HCT116 (cell line): ENCODE measurements at regions not wholly inside any gene's neighbourhood (a gene's known extent, or its start where the extent isn't known, plus 50 kb on each side); places are given as distances from the start of the nearest gene placed in this dataset.

Source experiments
- CEBPB ChIP-seq: IDR thresholded peaks from 2 replicates; pipeline ENCODE4 v1.6.1; 2012; ENCODE audit warnings: low read depth
- TF ChIP-seq, protein P1 (sequence below), 3 experiments: fragments of 200-600 bp in 1 of 3; sonication (generic) in 1 of 3; IDR thresholded peaks in 2 of 3; conservative IDR thresholded peaks in 1 of 3; 2 replicates each; pipeline ENCODE4 v1.5.1; 2012 to 2017; ENCODE audit warnings: low read depth in 2 of 3, low read length in 2 of 3, antibody characterized with exemption in 1 of 3, borderline replicate concordance in 1 of 3, control low read depth in 1 of 3, mild to moderate bottlenecking in 1 of 3, mixed read lengths in 1 of 3, mixed run types in 1 of 3, moderate library complexity in 1 of 3; ENCODE audit not compliant: insufficient read depth in 1 of 3

DNA sequence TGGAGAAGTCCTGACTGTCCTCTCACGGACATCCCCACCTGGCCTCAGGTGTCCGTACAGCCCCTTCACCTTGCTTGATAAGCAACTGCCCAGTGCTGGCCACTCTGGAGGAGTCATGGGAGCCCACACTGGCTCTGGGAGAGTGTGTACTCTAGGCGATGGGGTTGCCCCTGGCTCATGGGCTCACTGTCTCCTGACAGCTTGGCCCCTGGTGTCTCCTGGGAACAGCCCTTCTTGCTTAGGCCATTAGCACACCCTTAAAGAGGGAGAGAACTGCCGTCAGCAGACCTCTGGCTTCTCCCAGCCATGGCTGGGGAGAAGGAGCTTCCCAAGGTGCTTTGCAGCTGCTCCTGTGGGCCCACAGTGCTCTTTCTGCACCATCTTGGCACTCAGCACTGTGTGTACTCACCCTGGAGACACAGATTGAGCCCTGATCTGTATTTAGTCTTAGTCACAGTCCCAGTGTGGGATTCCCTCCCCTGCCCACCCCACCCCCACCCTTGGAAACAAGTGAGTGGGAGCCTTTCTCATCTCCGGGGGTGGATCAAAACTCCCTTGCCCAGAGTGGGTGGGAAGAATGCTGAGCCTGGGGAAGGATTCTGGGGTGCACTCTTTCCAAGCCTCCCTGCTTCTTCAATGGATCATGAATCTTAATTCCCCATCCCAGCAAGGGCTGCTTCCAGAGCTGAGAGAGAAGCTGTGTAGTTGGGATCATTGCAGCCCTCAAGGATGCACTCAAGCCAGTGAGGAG, 83.5 kb upstream of the ADPGK start:
- no peak for TF ChIP-seq CEBPB
- TF ChIP-seq, protein P1, sequence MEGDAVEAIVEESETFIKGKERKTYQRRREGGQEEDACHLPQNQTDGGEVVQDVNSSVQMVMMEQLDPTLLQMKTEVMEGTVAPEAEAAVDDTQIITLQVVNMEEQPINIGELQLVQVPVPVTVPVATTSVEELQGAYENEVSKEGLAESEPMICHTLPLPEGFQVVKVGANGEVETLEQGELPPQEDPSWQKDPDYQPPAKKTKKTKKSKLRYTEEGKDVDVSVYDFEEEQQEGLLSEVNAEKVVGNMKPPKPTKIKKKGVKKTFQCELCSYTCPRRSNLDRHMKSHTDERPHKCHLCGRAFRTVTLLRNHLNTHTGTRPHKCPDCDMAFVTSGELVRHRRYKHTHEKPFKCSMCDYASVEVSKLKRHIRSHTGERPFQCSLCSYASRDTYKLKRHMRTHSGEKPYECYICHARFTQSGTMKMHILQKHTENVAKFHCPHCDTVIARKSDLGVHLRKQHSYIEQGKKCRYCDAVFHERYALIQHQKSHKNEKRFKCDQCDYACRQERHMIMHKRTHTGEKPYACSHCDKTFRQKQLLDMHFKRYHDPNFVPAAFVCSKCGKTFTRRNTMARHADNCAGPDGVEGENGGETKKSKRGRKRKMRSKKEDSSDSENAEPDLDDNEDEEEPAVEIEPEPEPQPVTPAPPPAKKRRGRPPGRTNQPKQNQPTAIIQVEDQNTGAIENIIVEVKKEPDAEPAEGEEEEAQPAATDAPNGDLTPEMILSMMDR (IDR thresholded peaks at IDR 0.05 in 2 of 3, conservative IDR thresholded peaks at IDR 0.05 in 1 of 3; ENCODE audit: borderline replicate concordance in 1 of 3, insufficient read depth in 1 of 3, low read depth in 2 of 3, low read length in 2 of 3) = no peak
